Large intestine (tissue), 3 donors: ENCODE measurements at regions not wholly inside any gene's neighbourhood (a gene's known extent, or its start where the extent isn't known, plus 50 kb on each side); places are given as distances from the start of the nearest gene placed in this dataset.

Experiments used
- DNase-seq, 2 donors: peaks; one replicate each; pipeline versions ENCODE4 v3.0.0 to v3.0.0-alpha.2; 2013
- H3K27ac ChIP-seq: one replicate; pipeline ENCODE4 v1.5.1; 2013; ENCODE audit warnings: low read length
- H3K27me3 ChIP-seq: 2 replicates; pipeline ENCODE4 v1.6.1; 2013; ENCODE audit warnings: low read length; ENCODE audit not compliant: control insufficient read depth, insufficient read depth
- H3K36me3 ChIP-seq: 2 replicates; pipeline ENCODE4 v1.6.1; 2013; ENCODE audit warnings: low read length; ENCODE audit not compliant: control insufficient read depth, insufficient read depth
- H3K4me1 ChIP-seq: one replicate; pipeline ENCODE4 v1.6.1; 2013; ENCODE audit warnings: low read length; ENCODE audit not compliant: control insufficient read depth, insufficient read depth
- H3K4me3 ChIP-seq: one replicate; pipeline ENCODE4 v1.5.1; 2013; ENCODE audit warnings: low read length
- H3K9me3 ChIP-seq: one replicate; pipeline ENCODE4 v1.6.1; 2013; ENCODE audit warnings: mild to moderate bottlenecking, low read depth, low read length, moderate library complexity; ENCODE audit not compliant: control insufficient read depth
- WGBS: methylation state at CpG from one replicate; pipeline ENCODE4 v1.1.5; 2013; ENCODE audit warnings: low lambda C conversion rate; ENCODE audit not compliant: insufficient coverage; 5-methylcytosine and 5-hydroxymethylcytosine counted together

- Histone ChIP-seq H3K27me3 (no peaks in the 10 kb centered on the region), H3K9me3 (no peaks in the 10 kb centered on the region), H3K27ac (no peak overlapping the region), H3K36me3 (no peaks in the 10 kb centered on the region), H3K4me1 (no peaks in the 10 kb centered on the region), H3K4me3 (no peak overlapping the region)
- DNase-seq: no peak
- WGBS: 74% methylated on average over 4 of the region's 4 CpGs
Observed at GRCh38 chr3:76656531-76657070, 383.3 kb upstream of the ROBO2 start.

GRCh38 chr3:76657909-76658308, 382.0 kb upstream of the ROBO2 start:
- no peak for DNase-seq
- H3K4me1 ChIP-seq: no peaks in the 10 kb centered on the region
- H3K27me3 ChIP-seq: no peaks in the 10 kb centered on the region
- H3K4me3 ChIP-seq: no peak overlapping the region
- no peak overlapping the region for H3K27ac ChIP-seq
- no peaks in the 10 kb centered on the region for H3K9me3 ChIP-seq
- no CpG with 5 or more reads among the region's 5 CpGs for WGBS
- H3K36me3 ChIP-seq: no peaks in the 10 kb centered on the region

DNA sequence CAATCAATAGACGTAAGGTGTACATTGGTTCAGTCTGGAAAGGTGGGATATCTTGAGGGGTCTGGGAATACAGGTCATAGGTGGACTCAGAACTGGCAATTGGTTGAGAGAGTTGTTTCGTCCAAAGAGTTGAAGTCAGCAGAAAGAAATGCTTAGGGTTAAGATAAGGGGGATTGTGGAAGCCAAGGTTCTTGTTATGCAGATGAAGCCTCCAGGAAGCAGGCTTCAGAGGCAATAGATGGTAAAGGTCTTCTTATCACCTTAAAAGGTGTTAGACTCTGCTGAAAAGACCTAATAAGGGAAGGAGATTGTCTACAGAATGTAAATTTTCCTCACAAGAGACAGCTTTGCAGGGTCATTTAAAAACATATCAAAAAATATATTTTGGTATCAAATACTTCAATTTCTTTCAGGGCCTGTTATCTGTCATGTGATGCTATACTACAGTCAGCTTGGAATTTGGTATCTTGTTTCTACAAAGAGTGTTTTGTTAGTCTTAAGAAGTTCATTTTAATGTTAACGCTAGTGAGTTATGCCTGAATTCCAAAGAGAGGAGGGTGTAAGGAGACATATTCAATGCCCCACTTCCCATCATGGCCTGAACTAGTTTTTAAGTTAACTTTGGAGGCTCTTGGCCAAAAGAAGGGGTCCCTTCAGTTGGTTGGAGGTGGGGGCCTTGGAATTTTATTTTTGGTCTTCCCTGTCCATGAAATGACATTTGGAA, 378.2 kb upstream of the ROBO2 start:
- DNase-seq: no peak
- no peaks in the 10 kb centered on the region for H3K36me3 ChIP-seq
- no peak overlapping the region for H3K27ac ChIP-seq
- H3K27me3 ChIP-seq: no peaks in the 10 kb centered on the region
- no peaks in the 10 kb centered on the region for H3K4me1 ChIP-seq
- H3K4me3 ChIP-seq: no peak overlapping the region
- no peaks in the 10 kb centered on the region for H3K9me3 ChIP-seq
- 80% methylated on average over 2 of the region's 3 CpGs for WGBS

DNA sequence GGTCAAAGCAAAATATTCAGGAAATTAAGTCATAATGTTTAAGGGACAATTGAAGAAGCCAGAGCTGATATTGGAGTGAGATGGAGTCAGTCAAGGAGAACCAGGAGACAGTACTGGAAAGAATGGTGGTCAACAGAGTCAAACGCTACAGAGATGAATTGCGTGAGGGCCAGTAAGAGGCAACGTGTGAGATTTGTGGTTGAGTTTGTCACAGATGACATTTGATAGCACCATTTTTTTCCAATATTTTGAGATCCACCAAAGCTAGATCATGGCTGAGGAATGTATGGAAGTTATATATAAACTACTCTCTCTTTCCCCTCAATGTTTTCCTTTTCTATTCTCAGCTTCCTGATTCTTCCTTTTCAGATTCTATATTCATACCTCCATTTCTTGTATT, 375.1 kb upstream of the ROBO2 start:
- no peaks in the 10 kb centered on the region for H3K9me3 ChIP-seq
- H3K4me1 ChIP-seq: peaks cover 7% of the 10 kb centered on the region
- no peaks in the 10 kb centered on the region for H3K27me3 ChIP-seq
- no peaks in the 10 kb centered on the region for H3K36me3 ChIP-seq
- no peak overlapping the region for H3K4me3 ChIP-seq
- H3K27ac ChIP-seq: no peak overlapping the region
- no CpG with 5 or more reads among the region's 3 CpGs for WGBS
- DNase-seq: no peak

- no peak for DNase-seq
- no peaks in the 10 kb centered on the region for H3K9me3 ChIP-seq
- H3K4me3 ChIP-seq: no peak overlapping the region
- no peaks in the 10 kb centered on the region for H3K27me3 ChIP-seq
- H3K4me1 ChIP-seq: peaks cover 7% of the 10 kb centered on the region
- H3K27ac ChIP-seq: peak overlapping the region; percentile 14
- 100% methylated on average over 3 of the region's 4 CpGs for WGBS
- H3K36me3 ChIP-seq: no peaks in the 10 kb centered on the region
Observed at GRCh38 chr3:76668653-76669052, 371.2 kb upstream of the ROBO2 start.

DNA sequence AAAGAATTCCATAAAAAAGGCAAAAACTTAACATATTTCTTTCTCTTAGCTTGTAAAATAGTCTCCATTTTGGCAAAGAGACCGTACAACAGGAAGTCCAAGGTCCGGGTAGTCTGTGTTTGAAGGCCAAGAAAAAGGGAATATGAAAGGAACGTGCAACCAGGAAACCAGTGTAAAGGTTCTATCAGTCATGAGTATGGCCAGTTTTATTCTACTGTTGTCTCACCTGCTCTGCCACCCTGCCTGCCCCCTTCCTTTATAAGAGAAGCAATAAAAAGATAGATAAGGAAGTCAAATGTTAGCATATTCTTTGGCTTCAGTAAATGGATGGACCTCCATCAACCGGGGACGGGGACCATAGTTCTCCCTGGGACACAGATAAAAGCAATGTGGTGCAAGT, 370.6 kb upstream of the ROBO2 start:
- peak; percentile 43 to 77 for DNase-seq
- H3K4me3 ChIP-seq: no peak overlapping the region
- H3K36me3 ChIP-seq: no peaks in the 10 kb centered on the region
- H3K9me3 ChIP-seq: no peaks in the 10 kb centered on the region
- no CpG with 5 or more reads among the region's 5 CpGs for WGBS
- no peaks in the 10 kb centered on the region for H3K27me3 ChIP-seq
- H3K4me1 ChIP-seq: peaks cover 7% of the 10 kb centered on the region
- H3K27ac ChIP-seq: peak overlapping the region; percentile 14

DNA sequence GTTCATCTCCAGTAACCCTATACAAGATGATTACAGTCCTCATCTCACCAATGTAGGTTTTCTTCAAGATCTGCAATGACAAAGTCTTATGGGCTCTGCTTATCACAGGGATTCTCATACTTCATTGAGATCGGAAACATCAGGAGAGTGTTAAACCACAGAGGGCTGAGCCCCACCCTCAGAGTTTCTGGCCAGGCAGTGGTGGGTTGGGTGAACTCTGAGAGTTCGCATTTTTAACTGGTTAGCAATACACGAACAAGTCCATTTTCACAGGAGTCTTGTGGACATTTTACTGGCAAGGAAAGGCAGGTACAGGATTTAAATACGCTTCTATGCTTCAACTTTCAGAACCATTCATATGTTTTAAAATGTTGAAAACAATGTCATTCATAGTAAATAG, 366.7 kb upstream of the ROBO2 start:
- H3K4me3 ChIP-seq: no peak overlapping the region
- H3K36me3 ChIP-seq: no peaks in the 10 kb centered on the region
- H3K4me1 ChIP-seq: peaks cover 7% of the 10 kb centered on the region
- no CpG with 5 or more reads among the region's 4 CpGs for whole genome bisulfite sequencing
- H3K27ac ChIP-seq: no peak overlapping the region
- no peaks in the 10 kb centered on the region for H3K9me3 ChIP-seq
- H3K27me3 ChIP-seq: no peaks in the 10 kb centered on the region
- no peak for DNase-seq

DNA sequence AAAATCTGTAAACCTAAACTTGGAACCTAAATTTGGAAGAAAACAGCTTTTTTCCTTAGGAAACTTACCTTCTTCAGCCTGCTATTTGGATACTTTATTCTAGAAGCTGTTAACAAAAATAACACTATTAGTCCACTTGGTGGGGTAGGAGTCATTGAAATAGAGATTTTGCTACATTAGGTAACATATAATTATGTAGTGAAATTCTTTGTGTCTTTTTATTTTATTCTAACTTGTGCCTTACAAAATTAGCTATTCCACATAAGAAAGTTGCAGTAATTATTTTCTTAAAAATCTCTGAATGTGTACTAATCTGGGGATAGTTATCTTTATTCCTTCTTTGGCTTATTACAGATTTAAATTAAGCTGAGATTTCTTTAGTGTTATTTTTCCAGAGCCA, 360.4 kb upstream of the ROBO2 start:
- Histone ChIP-seq H3K9me3 (no peaks in the 10 kb centered on the region), H3K27ac (no peak overlapping the region), H3K4me1 (no peaks in the 10 kb centered on the region), H3K27me3 (no peaks in the 10 kb centered on the region), H3K4me3 (no peak overlapping the region), H3K36me3 (no peaks in the 10 kb centered on the region)
- DNase-seq: no peak

- no peak for DNase-seq
- Histone ChIP-seq H3K9me3 (no peaks in the 10 kb centered on the region), H3K4me1 (peaks cover 8% of the 10 kb centered on the region), H3K27ac (no peak overlapping the region), H3K4me3 (no peak overlapping the region), H3K27me3 (no peaks in the 10 kb centered on the region), H3K36me3 (no peaks in the 10 kb centered on the region)
- 100% methylated on average over 1 of the region's 3 CpGs for WGBS
Observed at GRCh38 chr3:76683256-76683655, 356.6 kb upstream of the ROBO2 start.

DNA sequence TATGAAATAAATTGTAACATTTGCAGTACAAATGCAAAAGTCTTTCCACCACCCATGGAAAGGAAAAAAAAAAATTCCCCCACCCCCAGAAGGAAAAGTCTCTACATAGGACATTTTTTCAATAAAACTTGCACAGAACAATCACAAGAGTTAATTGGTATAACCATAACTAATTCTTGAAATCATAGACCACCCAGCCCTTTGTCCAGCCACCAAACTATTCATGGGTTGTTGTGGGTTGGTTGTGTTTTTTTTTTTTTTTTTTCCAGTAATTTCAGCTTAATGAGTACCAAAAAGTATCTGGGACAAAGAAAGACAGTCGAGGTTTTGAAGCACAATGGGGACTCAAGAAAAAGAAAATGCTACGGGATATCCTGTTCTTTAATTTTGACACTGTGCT, 355.0 kb upstream of the ROBO2 start:
- H3K4me3 ChIP-seq: no peak overlapping the region
- DNase-seq: no peak
- H3K27me3 ChIP-seq: no peaks in the 10 kb centered on the region
- H3K27ac ChIP-seq: no peak overlapping the region
- H3K36me3 ChIP-seq: no peaks in the 10 kb centered on the region
- peaks cover 8% of the 10 kb centered on the region for H3K4me1 ChIP-seq
- WGBS: no CpG with 5 or more reads among the region's 2 CpGs
- no peaks in the 10 kb centered on the region for H3K9me3 ChIP-seq

- Histone ChIP-seq H3K36me3 (no peaks in the 10 kb centered on the region), H3K27ac (peak overlapping the region; percentile 24), H3K4me1 (peaks cover 8% of the 10 kb centered on the region), H3K4me3 (no peak overlapping the region), H3K9me3 (no peaks in the 10 kb centered on the region), H3K27me3 (no peaks in the 10 kb centered on the region)
- 10% methylated on average over 2 of the region's 5 CpGs for WGBS
- peak; percentile 41 to 69 for DNase-seq
Observed at GRCh38 chr3:76685858-76686257, 354.0 kb upstream of the ROBO2 start.
